ENCODE measurements at regions not wholly inside any gene's neighbourhood (a gene's known extent, or its start where the extent isn't known, plus 50 kb on each side); places are given as distances from the start of the nearest gene placed in this dataset.
A peak's percentile ranks its signal among the peaks of the same experiment; 100 is the strongest.
"Not testable (repeated sequence)": the region's sequence is repeated elsewhere in the genome, so short reads cannot be mapped to it uniquely, and the experiment has no call there.

DNA sequence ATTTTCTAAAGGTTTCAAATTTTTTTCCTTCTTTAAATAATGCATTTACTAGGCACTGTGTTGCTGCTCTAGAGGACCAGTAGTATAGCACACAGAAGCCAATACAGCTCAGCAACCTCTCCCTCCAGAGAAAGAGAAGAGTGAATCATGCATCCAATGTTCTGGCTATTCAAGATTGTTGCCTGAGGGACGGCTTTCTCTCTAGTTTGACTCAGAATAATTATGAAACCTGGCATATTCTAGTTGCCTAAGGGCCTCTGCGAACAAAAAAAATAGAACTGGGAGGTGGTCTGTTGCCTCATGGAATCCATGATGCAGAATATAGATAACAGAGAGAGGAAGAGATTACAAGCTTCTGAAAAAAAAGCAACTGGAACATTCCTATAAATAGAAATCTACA lies 1233.3 kb upstream of the PABPC4L start:
- no peak for DNase-seq (ENCODE audit: low spot score)

DNA sequence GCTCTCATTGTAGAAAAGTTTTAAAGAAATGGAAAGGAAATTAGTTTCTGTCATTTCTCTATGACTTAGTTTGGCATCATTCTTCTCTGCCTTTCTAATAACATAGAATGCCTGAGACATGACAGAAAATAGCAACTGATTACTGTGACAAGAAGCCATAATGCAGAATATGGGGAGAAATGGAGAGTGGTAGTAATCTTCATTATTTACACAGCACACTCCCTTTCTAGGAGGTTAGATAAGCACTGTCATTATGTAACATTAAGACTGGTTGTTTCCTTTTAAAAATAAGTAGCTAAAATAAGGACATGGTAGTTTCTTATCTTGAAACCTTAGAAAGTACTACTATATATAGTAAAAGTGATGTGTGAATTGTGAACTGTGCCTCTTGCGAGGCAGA lies 1227.9 kb upstream of the PABPC4L start:
- no peak for DNase-seq (ENCODE audit: low spot score)

GRCh38 chr4:135418353-135418752 lies 1216.8 kb upstream of the PABPC4L start:
- peak; percentile 4 for DNase-seq (ENCODE audit: low spot score)

GRCh38 chr4:135412213-135412612 lies 1210.6 kb upstream of the PABPC4L start:
- DNase-seq (ENCODE audit: low spot score) = no peak

- DNase-seq (ENCODE audit: low spot score) = no peak
Measured at GRCh38 chr4:135411251-135411650, 1209.7 kb upstream of the PABPC4L start.

GRCh38 chr4:135409261-135409660 lies 1207.7 kb upstream of the PABPC4L start:
- not testable (repeated sequence) for DNase-seq (ENCODE audit: low spot score)

- no peak for DNase-seq (ENCODE audit: low spot score)
Measured at GRCh38 chr4:135408109-135408508, 1206.5 kb upstream of the PABPC4L start.

GRCh38 chr4:135406597-135406996 lies 1205.0 kb upstream of the PABPC4L start:
- DNase-seq (ENCODE audit: low spot score) = not testable (repeated sequence)

DNA sequence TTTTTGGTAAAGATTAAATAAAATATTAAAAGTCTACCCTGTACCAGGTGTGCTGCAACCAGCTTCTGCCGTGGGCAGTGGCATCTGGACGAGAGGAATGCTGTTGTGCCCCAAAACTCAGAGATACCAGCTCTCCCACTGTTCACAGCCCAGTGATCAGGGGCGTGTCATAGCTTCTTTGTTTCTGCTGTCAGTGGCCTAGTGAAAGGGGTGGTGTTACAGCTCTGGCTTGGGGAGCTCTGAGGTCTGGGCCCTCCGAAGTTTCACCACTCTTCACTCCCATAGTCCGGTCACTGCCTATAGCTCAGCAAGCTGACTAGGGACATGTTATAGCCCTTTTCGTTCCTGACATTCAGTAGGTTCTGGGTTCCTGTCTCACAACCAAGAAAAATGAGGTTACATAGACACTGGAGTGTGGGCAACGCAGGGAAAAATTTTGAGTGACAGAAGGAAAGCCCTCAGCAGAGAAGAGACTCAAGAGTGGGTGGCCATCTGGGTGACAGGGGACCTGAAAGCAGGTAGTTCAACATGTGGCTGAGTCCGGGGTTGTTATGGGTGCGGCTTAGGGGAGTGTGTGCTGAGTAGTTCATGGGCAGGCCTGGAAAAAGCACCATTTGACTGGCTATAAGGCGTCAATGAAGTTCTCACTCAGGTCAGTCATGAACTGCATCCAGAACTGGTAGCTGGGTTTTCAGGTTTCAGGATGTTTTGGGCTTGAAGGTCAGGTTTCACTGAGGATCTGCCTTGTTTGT lies 1184.4 kb upstream of the PABPC4L start:
- DNase-seq (ENCODE audit: low spot score) = no peak

GRCh38 chr4:135383356-135384288 lies 1182.0 kb upstream of the PABPC4L start:
- DNase-seq (ENCODE audit: low spot score) = no peak

- no peak for DNase-seq (ENCODE audit: low spot score)
Measured at GRCh38 chr4:135382280-135382959, 1180.8 kb upstream of the PABPC4L start.

DNA sequence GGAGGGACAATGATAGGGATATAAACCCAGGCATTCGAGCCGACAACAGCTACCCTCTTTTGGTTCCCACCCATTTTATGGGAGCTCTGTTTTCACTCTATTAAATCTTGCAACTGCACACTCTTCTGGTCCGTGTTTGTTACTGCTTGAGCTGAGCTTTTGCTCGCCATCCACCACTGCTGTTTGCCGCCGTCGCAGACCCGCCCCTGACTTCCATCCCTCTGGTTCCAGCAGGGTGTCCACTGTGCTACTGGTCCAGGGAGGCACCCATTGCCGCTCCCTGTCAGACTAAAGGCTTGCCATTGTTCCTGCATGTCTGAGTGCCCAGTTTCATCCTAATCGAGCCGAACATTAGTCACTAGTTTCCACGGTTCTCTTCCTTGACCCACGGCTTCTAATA lies 1170.5 kb upstream of the PABPC4L start:
- DNase-seq (ENCODE audit: low spot score) = no peak

DNA sequence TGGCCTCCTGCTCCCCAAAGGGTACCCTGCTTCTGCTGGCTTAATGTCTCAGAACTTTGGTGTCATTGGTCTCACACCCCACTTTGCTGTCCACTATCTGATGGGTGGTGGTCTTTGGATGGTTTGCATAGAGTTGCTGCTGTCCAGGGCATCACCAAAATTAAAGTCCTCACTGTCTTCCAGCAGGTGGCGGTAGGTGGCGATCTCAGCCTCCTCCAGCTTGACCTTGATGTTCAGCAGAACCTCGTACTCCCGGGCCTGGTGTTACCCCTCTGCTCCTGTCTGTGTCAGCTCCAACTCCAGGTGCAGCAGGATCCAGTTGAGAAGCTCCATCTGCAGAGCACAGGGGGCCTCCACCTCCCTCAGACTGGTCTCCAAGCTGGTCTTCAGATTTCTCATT lies 1169.5 kb upstream of the PABPC4L start:
- no peak for DNase-seq (ENCODE audit: low spot score)

DNA sequence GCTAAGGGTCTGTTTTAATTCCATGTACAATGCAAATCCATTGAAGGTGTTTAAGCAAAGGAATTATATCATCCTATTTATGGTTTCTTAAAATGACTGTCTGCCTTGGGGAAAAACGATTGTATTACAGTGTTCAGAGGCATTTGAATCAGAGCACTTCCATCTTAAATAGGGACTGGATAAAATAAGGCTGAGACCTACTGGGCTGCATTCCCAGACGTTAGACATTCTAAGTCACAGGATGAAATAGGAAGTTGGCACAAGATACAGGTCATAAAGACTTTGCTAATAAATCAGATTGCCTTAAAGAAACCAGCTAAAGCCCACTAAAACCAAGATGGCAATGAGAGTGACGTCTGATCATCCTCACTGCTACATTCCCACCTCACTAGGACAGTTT lies 1167.2 kb upstream of the PABPC4L start:
- DNase-seq (ENCODE audit: low spot score) = no peak

GRCh38 chr4:135365065-135365464 lies 1163.5 kb upstream of the PABPC4L start:
- DNase-seq (ENCODE audit: low spot score) = peak; percentile 3

GRCh38 chr4:135359128-135359527 lies 1157.5 kb upstream of the PABPC4L start:
- no peak for DNase-seq (ENCODE audit: low spot score)

GRCh38 chr4:135357091-135357490 lies 1155.5 kb upstream of the PABPC4L start:
- DNase-seq (ENCODE audit: low spot score) = no peak

DNA sequence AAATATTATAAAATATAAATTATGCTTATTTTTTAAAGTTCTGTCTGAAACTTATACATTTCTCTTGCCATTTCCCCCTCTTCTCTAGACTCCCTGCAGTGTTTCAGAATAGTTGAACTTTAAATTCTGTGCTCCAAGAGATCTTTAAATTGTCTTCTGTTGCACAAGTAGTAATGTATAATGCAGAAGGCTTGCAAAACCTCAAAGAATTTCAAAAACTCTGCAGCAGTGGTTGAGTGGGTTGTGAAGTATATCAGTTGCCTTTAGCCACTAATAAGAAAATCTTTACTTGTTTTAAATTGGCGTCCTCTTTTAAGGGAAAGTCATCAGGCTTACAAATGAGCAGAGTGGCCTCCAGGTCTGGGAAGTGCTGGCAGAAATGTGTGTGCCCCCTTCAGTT lies 1153.3 kb upstream of the PABPC4L start:
- no peak for DNase-seq (ENCODE audit: low spot score)

GRCh38 chr4:135353008-135353407 lies 1151.4 kb upstream of the PABPC4L start:
- no peak for DNase-seq (ENCODE audit: low spot score)

GRCh38 chr4:135344492-135344891 lies 1142.9 kb upstream of the PABPC4L start:
- DNase-seq (ENCODE audit: low spot score) = no peak

- no peak for DNase-seq (ENCODE audit: low spot score)
Measured at GRCh38 chr4:135338181-135338580, 1136.6 kb upstream of the PABPC4L start.

GRCh38 chr4:135325264-135325663 lies 1123.7 kb upstream of the PABPC4L start:
- DNase-seq (ENCODE audit: low spot score) = no peak

DNA sequence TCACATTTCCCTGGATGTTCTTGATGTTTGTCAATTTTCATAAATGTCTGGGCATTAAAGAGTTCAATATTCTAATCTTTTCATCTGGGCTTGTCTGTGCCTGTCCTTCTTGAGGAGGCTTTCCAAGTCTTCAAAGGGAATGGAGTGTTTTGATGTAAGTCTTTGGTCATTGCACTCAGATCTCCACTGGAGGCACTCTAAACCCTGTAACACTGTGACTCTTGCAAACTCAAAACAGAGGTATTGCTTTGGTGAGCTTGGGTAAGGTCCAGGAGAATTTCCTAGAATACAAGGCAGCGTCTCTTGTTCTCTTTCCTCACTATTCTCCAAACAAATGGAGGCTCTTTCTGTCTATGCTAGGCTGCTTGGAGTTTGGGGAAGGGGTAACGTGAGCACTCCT lies 1118.1 kb upstream of the PABPC4L start:
- no peak for DNase-seq (ENCODE audit: low spot score)
